ENCODE measurements at regions not wholly inside any gene's neighbourhood (a gene's known extent, or its start where the extent isn't known, plus 50 kb on each side); places are given as distances from the start of the nearest gene placed in this dataset.

- Histone ChIP-seq H2AFZ (ENCODE audit: low read depth, low read length, severe bottlenecking) (no peak overlapping the region), H4K20me1 (ENCODE audit: low read depth, low read length) (no peaks in the 10 kb centered on the region), H3K79me2 (ENCODE audit: insufficient read depth, low read length) (no peaks in the 10 kb centered on the region), H3K9me3 (ENCODE audit: insufficient read depth, low read length) (no peaks in the 10 kb centered on the region), H3K9me2 (replicated peaks; ENCODE audit: insufficient read depth, low read length) (no peaks in the 10 kb centered on the region), H3K36me3 (ENCODE audit: low read length) (no peaks in the 10 kb centered on the region), H3K4me2 (ENCODE audit: low read depth, low read length, poor library complexity, severe bottlenecking) (no peak overlapping the region), H3K27ac (ENCODE audit: low read depth, low read length) (no peak overlapping the region), H3K9ac (ENCODE audit: low read length) (no peak overlapping the region), H3K27me3 (ENCODE audit: low read length) (no peaks in the 10 kb centered on the region), H3F3A (ENCODE audit: insufficient read depth) (no peaks in the 10 kb centered on the region), H3K4me3 (ENCODE audit: insufficient read depth, low read length, poor library complexity, severe bottlenecking) (no peak overlapping the region)
- TF ChIP-seq CTCF (IDR thresholded peaks at IDR 0.05; ENCODE audit: insufficient read depth, low read length, poor library complexity, severe bottlenecking) (no peak), EZH2phosphoT487 (conservative IDR thresholded peaks at IDR 0.05; ENCODE audit: low read length) (no peak)
Measured at GRCh38 chrX:122850326-122850725, 333.8 kb upstream of the GRIA3 start.

GRCh38 chrX:122856205-122856604 lies 327.9 kb upstream of the GRIA3 start:
- Histone ChIP-seq H3K4me2 (ENCODE audit: low read depth, low read length, poor library complexity, severe bottlenecking) (no peak overlapping the region), H3K9me2 (replicated peaks; ENCODE audit: insufficient read depth, low read length) (no peaks in the 10 kb centered on the region), H3K9ac (ENCODE audit: low read length) (no peak overlapping the region), H3K9me3 (ENCODE audit: insufficient read depth, low read length) (no peaks in the 10 kb centered on the region), H3K79me2 (ENCODE audit: insufficient read depth, low read length) (no peaks in the 10 kb centered on the region), H4K20me1 (ENCODE audit: low read depth, low read length) (no peaks in the 10 kb centered on the region), H3K36me3 (ENCODE audit: low read length) (no peaks in the 10 kb centered on the region), H3K4me3 (ENCODE audit: insufficient read depth, low read length, poor library complexity, severe bottlenecking) (no peak overlapping the region), H3F3A (ENCODE audit: insufficient read depth) (no peaks in the 10 kb centered on the region), H2AFZ (ENCODE audit: low read depth, low read length, severe bottlenecking) (no peak overlapping the region), H3K27ac (ENCODE audit: low read depth, low read length) (no peak overlapping the region), H3K27me3 (ENCODE audit: low read length) (no peaks in the 10 kb centered on the region)
- TF ChIP-seq EZH2phosphoT487 (conservative IDR thresholded peaks at IDR 0.05; ENCODE audit: low read length) = no peak
- no peak for TF ChIP-seq CTCF (IDR thresholded peaks at IDR 0.05; ENCODE audit: insufficient read depth, low read length, poor library complexity, severe bottlenecking)

- Histone ChIP-seq H3K9ac (ENCODE audit: low read length) (no peak overlapping the region), H3K79me2 (ENCODE audit: insufficient read depth, low read length) (no peaks in the 10 kb centered on the region), H3K4me3 (ENCODE audit: insufficient read depth, low read length, poor library complexity, severe bottlenecking) (no peak overlapping the region), H2AFZ (ENCODE audit: low read depth, low read length, severe bottlenecking) (no peak overlapping the region), H3F3A (ENCODE audit: insufficient read depth) (no peaks in the 10 kb centered on the region), H3K9me3 (ENCODE audit: insufficient read depth, low read length) (no peaks in the 10 kb centered on the region), H3K27ac (ENCODE audit: low read depth, low read length) (no peak overlapping the region), H3K9me2 (replicated peaks; ENCODE audit: insufficient read depth, low read length) (no peaks in the 10 kb centered on the region), H3K4me2 (ENCODE audit: low read depth, low read length, poor library complexity, severe bottlenecking) (no peak overlapping the region), H3K27me3 (ENCODE audit: low read length) (no peaks in the 10 kb centered on the region), H4K20me1 (ENCODE audit: low read depth, low read length) (no peaks in the 10 kb centered on the region), H3K36me3 (ENCODE audit: low read length) (no peaks in the 10 kb centered on the region)
- TF ChIP-seq CTCF (IDR thresholded peaks at IDR 0.05; ENCODE audit: insufficient read depth, low read length, poor library complexity, severe bottlenecking) (no peak), EZH2phosphoT487 (conservative IDR thresholded peaks at IDR 0.05; ENCODE audit: low read length) (no peak)
Measured at GRCh38 chrX:122857734-122858133, 326.3 kb upstream of the GRIA3 start.
